ENCODE measurements at regions not wholly inside any gene's neighbourhood (a gene's known extent, or its start where the extent isn't known, plus 50 kb on each side); places are given as distances from the start of the nearest gene placed in this dataset.

DNA sequence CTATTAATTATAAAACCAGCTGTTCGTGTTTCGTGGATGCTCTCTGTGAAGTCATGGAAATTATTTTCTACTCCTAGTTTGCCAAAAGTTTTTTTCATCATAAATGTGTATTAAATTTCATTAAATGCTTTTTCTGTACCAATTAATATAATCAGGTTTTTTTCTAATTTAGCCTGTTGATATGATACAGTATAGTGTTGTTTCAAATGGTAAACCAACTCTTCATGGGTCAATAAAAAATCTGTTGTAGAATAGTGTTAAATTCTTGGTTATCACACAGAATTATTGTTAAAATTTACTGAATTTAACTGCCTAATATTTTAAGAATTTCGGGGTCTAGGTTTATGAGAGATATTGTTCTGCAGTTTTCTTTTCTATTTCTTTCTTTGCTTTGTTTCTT is 505.9 kb upstream of the MANEA start:
- FAIRE-seq (no peak), DNase-seq (ENCODE audit: insufficient read length, low spot score) (no peak)

DNA sequence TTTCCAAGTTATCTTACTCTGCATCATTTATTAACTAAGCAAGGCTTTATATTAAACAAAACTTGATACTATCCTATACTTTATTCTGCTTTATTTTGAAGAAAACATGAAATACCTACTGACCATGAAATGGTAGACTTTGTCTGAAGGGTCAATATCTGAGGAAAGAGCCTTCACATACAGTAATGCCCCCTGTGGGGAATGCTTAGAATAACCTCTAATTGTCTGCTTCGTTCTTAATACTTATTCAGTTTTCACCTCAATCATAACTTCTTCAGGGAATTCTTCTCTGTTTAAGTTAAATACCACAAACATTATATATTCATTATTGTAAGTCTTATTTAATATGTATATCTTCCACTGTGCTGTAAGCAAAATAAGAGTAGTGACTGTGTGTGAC is 498.9 kb upstream of the MANEA start:
- no peak for DNase-seq (ENCODE audit: insufficient read length, low spot score)
- FAIRE-seq, result no peak

DNA sequence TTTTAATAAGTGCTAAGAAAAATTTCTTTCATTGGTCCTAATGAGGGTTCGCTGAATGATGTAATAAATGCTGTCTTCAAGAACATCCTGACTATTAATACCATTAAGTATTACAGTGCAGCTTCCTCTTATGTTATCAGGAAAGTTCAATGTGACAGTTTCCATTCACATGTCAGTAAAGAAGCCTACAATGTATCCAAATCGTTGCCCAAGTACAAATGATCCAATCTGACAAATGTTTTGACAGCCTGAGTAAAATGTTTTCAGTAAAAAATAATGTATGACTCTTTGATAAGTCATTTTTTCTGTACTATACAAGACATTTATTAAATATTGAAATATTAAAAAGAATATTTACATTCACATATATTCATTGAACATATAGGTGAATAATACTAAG is 496.1 kb upstream of the MANEA start:
- FAIRE-seq (no peak), DNase-seq (ENCODE audit: insufficient read length, low spot score) (no peak)

DNA sequence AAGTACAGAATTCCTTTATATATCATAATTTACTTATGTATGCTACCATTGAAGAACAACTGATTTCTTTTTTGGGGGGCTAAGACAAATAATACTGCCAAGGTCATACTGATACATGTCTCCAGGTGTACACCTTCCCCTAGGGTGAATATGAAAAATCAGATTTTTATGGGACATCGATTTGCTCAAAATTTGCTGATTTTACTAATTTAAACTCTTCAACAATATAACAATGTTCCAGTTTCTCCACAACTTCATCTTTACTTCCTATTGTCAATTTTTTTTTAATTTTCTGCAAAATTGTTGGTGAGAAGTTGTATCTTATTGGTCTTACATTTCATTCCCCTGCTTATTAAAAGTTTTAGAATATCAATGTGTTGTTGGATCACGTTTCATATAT is 495.4 kb upstream of the MANEA start:
- no peak for DNase-seq (ENCODE audit: insufficient read length, low spot score)
- FAIRE-seq, result no peak

DNA sequence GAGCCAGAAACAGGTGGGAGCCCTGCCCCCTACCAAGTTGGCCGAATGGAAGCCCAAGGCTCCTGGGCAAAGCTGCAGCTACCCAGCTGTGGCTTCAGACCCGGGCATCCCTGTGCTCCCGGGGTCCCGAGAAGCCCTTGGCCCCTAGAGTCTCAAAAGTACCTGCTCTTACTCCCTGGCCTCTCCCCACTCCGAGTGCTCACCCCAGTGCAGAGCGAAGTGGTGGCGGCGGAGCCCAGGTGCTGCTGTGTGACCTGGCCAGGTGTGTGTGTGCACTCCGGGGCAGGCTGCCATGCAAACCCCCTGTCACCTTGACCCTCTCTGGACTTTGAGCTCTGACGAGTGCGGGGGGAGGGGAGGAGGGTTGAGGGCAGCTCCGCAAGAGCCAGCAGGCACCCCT is 493.8 kb upstream of the MANEA start:
- no peak for DNase-seq (ENCODE audit: insufficient read length, low spot score)
- FAIRE-seq, result no peak

DNA sequence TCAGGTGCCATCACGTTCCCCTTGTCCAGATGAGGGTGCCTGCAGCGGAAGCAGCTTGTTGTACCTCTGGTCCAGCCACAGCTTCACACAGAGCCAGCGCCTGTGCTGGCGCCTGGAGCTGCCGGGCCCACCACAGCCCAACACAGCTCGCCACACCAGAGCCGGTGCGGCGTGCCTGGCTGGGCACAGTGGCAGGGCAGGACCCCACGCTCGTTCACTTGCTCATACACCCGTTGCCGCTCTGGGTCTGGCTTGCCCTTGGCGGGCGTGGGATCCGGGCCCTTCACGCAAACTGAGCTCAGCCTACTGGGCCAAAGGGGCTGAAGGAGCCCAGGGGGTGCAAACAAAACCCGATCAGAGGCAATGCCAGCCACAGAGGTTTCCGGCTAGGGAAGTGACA is 492.5 kb upstream of the MANEA start:
- FAIRE-seq, result no peak
- DNase-seq (ENCODE audit: insufficient read length, low spot score), result no peak

DNA sequence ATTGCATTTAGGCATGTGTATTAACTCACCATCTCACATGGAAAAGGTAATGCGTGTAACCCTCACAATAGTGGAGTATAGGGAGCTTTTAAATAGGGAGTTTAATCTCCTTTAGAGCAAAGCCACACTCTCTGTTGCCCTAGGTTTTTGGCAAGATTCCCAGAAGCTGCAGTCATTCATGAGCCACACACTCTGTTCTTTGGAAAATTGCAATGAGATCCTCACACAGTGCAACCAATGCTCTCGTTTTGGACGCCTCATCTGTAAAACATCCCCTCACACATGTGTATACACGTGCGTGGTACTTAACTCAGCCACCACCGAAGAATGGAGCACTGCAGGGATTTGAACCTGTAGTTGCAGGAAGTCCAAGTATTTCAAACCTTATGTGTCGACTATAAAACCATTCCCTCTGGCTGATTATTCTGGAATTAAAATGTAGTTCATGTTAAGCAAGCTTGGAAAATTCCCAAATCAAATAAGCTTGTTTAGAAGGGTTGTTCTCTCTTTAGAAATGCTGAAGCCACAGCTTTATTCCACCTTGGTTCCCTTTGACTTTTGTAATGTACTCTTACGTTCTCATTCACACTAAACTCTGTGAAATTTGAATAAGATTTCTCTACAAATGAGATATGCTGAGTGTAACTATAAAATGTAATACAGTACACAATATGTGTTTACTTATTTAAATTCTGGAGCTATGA is 489.8 kb upstream of the MANEA start:
- DNase-seq (ENCODE audit: insufficient read length, low spot score) (no peak), FAIRE-seq (no peak)

DNA sequence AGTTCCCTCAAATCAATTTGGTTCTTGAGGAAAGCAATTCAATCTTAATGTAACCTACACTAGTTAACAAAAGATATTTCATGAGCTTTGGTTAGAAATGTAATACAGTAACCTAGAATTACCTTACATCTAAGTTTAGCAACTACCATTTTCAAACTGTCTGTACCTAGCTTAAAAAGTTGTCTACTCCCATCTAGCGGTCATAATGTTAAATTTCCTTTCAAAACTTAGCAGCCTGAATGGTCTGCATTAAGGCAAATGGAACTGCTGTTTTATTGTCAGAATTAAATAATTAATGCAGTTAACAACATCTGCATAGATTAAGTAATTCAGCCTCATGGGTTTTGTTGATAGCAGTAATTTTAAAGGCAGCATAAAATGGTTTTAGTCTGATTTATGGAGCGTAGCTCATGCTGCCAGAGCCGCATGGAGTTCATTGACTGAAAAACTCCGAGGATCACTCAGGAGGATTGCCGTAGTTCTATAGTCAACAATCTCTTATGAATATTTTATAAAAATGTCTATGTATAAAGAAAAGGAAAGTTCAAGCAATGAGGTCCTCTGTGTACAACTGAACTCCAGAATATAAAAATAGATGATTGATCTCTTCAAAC is 485.4 kb upstream of the MANEA start:
- FAIRE-seq (no peak), DNase-seq (ENCODE audit: insufficient read length, low spot score) (no peak)

DNA sequence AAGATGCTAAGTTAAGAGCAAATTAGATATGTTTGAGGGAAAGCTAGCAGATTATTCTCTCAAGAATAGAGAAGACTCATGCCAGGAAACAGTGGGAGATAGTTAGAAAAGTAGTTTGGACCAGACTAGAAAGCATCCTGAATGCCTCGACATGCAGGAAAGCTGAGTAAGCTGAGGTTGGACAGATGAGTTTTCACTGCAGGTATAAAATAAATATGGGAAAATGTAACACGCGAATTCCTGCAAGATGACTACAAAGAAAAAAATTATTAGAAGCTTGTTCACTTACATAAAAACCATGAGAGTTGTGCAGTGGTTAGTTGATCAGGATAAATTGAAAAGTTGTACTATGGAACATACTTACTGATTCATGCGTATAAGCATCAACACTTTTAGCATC is 484.2 kb upstream of the MANEA start:
- FAIRE-seq (no peak), DNase-seq (ENCODE audit: insufficient read length, low spot score) (no peak)

DNA sequence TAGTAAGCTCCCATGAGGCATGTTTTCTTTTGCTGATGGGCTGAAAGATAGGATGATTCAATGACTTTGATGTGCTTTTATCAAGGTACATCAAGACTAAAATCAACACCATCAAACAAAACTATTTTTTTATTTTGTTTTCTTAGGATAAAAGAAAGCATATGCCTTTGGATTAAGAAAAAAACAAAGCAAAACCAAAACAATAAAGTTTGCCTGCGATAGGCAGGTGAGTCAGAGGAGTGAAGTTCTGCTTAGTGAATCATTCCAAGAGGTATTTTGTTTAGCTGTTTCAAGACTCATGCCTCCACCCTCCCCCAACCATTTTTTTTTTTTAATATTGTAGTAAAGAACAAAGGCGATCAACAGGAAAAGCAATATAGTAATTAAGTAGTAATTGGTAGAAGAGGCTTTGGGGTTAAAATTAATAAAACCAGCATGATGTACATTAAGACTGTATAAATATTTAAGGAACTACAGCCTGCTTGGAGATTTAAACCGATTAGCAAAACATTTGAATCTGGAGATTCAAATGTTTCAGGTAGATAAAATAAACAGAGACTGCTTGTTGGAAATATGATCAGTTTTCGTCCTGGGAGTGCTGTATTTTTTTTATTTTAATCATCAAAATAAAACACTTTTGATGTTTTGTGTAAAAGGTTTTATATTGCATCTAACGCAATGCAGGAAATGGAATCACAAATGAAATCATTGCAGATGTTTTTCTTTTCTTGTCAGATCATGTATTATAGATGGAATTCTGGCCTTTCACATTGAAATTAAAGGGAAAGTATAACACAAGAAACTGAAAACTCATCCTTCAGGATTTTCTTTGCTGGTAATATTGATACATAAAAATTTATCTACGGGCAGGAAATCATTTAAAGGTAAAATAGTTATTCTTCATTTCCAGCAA is 482.3 kb upstream of the MANEA start:
- DNase-seq (ENCODE audit: insufficient read length, low spot score) (no peak), FAIRE-seq (no peak)

DNA sequence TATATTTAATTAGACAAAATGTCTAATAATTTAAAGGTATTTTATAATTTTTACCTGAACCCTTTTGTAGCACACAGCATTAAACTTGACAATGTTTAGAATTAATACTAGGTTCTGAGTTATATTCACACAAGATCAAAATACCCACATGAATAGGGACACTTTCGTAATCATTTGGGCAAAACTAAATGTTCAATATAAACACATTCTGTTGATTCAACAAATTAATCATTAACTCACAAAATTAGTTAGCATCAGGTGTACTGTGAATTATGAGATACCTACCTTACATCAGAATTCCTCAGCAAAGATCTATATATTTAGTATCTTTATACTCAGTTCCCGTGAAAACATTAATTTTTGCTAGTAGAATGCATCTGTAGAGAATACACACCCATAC is 481.5 kb upstream of the MANEA start:
- no peak for DNase-seq (ENCODE audit: insufficient read length, low spot score)
- FAIRE-seq, result no peak

DNA sequence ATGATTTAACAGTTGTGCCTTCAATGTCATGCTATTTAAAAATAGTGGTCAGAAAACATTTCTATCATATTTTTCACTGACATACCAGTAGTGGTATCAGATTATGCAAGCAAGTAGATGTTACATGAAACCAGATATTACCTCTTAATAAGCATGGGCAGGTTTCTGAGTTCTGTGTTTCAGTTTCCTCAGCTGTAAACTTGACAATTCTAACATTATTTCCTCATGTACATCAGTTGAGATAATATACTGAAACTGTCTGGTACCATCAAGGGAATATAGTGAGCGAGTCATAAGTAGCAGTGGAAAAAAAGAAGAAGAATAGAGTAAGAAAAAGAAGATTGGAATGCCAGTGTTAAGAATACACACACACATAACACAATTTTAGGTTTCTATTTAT is 477.9 kb upstream of the MANEA start:
- DNase-seq (ENCODE audit: insufficient read length, low spot score), result no peak
- FAIRE-seq, result no peak

DNA sequence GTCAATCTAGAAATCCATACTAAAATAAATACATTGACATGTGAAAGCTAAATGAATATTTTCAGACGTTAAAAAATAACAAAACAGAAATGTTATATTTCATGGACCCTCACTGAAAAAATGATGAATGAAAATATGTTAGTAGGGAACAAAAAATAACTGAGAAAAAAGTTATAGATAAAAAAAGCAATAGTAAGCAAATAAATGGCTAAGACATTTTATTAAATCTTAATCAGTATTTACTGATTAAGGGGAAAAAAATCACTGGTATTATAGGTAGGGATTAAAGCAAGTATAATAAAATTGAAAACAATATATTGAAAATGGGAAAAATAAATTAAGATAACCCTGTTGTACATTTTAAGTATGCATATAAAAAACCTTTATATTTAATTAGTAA is 468.1 kb upstream of the MANEA start:
- no peak for FAIRE-seq
- no peak for DNase-seq (ENCODE audit: insufficient read length, low spot score)

DNA sequence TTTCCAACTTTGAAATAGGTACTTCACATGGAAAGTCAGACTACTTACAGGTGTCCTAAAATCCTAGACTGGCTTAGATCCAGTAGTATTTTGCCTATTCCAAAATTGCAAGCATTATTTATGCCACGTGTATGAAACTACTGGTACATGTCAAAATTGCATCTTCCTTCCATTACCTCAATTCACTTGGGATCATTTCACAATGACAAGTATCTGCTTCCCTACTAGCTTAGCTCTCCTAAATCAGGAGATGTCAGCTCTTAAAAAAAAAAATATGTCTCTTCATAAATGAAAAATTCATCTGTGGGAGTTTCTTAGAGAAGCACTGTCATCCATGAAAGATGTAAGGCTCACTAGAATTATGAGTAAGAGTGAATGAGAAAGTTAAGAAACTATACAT is 466.6 kb upstream of the MANEA start:
- FAIRE-seq (no peak), DNase-seq (ENCODE audit: insufficient read length, low spot score) (no peak)

DNA sequence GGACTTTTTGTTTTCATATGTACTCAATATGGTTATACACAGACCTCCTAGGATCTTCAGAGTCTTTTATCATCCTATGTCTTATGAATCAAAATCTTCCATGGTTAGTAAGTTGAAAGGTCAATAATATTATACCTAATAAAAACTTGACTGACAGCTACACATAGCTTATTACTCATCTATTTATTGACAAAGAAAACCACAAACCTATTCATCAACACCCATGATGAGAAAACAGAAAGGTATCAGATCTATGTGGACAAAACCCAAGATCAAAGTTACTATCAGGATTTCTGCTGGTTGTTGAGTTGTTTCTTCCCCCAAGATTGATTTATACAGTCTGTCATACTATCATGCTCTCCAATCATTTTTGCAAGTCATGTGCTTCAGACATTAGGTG is 460.1 kb upstream of the MANEA start:
- no peak for FAIRE-seq

DNA sequence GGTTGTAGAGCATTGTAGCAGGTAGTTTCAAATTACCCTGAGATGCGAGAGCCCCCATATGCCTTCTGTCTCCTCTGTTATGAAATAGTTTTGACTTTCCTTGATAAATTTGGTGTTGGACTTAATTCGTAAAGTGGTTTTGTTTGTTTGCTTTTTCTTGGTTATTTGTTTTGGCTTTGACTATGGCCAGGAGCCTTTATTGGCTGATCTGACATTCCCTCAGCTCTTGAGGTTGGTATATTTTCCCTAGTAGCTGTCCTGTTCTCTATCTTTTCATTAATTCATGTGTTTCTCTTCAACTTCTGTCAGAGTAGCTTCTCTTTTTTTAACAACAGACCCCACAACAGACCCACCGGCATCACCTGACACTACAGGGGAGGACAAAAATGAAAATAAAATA is 457.4 kb upstream of the MANEA start:
- no peak for DNase-seq (ENCODE audit: insufficient read length, low spot score)
- no peak for FAIRE-seq

More for the DNA sequence above, 460.1 kb upstream of the MANEA start:
- no peak for DNase-seq (ENCODE audit: insufficient read length, low spot score)

DNA sequence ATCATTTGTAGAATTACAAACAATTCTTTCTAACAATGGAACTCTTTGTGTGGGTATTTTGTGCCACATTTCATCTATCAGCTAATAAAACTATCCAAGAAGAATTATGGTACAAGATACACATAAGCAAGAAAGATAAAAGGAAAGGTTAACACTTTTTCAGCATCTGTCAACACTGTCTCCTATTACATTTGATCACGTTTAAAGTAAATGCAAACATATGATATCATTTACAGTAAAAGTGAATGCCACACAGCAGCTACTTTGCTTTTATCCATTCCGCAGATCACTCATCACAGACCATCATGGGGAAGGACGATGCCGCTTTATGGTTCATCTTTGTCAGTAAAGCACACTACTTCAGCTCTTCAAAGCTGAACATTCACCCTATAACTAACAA is 456.4 kb upstream of the MANEA start:
- no peak for DNase-seq (ENCODE audit: insufficient read length, low spot score)
- FAIRE-seq, result no peak

DNA sequence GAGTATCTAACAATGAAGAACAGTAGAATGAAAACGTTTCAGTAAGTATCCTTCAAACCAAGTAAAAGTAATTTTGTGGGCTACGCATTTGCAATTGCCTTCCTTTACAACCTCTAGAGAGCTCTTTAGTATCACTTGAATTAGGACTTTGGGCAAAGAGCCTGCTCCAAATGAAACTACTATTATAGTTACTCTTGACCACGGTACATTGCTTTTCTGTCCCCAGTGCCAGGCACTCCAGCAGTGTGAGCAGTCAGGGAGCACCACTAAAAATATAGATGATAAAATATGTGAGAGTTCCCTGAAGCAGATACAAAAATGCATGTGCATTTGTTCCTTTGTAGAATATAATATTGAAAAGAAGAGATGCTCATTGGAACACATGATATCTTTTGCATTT is 450.1 kb upstream of the MANEA start:
- no peak for FAIRE-seq
- DNase-seq (ENCODE audit: insufficient read length, low spot score), result no peak

DNA sequence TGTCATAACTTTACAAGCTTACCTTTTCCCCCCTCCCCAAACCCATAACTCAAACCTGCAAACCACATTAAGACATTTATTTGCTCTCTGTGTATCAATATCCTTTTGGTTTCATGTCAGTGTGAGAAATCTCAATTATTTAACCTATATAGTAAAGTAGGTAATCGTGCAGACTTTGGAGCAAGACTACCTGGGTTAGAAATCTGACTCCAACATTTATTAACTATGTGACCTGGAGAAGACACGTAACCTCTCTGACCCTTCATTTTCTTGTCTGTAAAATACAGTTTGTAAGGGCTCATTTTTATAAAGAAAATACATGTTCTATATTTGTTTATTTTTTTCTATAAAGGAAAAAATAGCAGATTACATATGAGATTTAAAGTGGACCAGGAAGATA is 448.9 kb upstream of the MANEA start:
- DNase-seq (ENCODE audit: insufficient read length, low spot score), result no peak
- no peak for FAIRE-seq

DNA sequence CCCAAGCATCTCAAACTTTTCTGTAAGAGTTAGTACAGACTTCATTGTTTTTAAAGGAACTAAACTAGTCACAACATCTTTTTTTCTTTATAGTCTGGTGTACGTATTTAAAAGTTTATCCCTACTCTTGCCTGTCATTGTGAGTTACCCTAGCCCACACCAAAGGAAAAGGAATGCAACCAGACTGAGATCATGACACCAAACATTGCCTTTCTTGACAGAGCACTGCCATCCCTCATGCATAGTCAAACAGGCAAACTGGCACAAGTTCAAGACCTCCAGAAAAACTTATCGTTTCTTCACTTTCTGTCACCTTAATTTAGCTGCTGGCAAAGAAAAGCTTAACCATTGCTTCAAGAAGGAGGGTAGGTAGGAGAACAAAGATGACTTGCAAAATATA is 448.4 kb upstream of the MANEA start:
- DNase-seq (ENCODE audit: insufficient read length, low spot score), result no peak
- FAIRE-seq, result no peak

DNA sequence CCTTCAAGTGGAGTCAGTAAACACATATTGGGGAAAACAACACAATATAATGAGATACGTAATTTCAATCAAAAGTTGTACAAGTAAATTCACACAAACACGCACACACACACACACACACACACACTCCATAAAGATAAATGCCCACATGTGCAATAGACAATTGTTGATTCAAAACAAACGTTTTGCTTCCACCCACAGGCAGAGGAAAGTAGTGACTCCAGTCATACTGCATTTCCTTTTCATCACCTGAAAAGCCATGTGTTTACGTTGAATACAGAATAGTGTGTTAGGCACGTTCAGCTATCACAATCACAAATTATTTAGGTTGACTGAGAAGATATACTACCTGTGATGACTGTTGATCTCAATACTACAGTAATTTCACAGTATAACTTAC is 443.8 kb upstream of the MANEA start:
- DNase-seq (ENCODE audit: insufficient read length, low spot score) (no peak), FAIRE-seq (no peak)

DNA sequence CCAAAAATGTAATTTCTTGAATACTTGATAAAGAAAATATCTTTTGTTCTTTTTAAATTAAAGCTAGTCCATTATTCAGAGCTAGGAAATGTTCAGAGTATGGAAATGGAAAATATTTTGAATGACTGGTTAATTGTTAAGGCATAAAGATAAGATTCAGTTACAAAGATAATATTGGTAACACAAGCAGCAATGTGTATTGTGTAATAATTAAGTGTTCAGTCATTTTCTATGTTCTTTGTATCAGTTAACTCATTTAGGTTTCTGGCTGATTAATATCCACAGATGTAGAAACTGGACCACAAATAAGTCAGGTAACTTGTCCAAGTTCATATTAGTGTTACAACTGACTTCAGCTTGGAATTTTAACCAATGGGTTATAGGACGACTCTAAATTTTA is 442.2 kb upstream of the MANEA start:
- DNase-seq (ENCODE audit: insufficient read length, low spot score) (no peak), FAIRE-seq (no peak)
